ENCODE measurements at regions not wholly inside any gene's neighbourhood (a gene's known extent, or its start where the extent isn't known, plus 50 kb on each side); places are given as distances from the start of the nearest gene placed in this dataset.

DNA sequence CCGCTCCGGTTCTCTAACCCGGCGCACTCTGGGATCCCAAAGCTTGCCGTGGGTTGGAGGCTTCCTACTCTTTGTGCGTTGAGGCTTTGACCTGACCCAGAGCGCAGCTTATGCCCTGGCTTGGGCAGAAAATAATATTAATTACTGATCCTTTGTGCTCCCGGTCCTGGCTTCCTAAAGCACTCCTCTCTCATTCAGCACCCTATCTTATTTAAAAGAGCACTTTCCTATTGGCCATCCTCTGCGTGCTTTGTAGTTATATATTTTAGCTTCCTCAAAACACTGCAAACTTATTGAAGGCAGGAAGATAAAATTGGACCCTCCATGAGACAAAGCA lies 466.0 kb downstream of the XPNPEP1 start:
- no peak overlapping the region for H3K4me3 ChIP-seq (ENCODE audit: low read depth, low read length)

DNA sequence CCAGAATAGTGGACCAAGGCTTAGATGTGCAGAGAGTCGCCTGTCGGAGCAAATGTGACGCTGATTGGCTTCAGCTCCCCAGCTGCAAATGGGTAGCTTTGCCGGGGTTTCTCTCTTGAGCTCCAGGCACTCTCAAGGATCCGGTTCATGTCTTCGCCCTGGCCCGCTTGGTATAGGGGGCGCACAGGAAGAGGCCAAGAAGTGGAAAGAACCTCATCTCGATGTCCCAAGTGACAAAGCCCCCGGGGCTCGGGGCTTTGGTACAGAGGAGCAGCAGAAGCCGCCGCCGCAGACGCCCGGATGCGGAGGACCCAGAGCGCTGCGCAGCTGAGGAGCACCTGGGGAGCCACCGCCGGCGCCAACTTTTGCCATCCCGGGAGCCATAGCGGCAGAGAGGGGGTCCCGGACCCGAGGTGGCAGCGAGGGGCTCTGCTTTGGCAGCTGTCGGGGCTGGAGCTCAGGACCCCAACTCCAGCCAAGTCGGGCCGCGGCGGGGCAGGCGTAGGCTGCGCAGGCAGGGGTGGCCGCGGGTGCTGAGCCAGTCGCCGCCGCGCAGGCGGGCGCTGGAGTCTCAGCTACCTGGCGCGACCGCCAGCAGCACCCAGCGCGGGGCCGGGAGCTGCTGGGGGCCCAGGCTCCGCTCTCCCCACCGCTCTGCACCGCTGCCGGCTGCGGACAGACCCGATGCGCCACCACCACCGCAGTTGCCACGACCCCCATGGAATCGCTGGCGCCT lies 466.6 kb downstream of the XPNPEP1 start:
- no peak overlapping the region for H3K4me3 Mint-ChIP-seq (ENCODE audit: unreplicated experiment)
- no peaks in the 10 kb centered on the region for H3K27me3 Mint-ChIP-seq (ENCODE audit: insufficient read depth, unreplicated experiment)
- CTCF ChIA-PET = no interaction called here
- intact Hi-C loops (cut with micrococcal nuclease; ENCODE audit: unreplicated experiment) = loop anchor here (10.0 kb wide), 1 partner anchor 318 kb away; no protein-coding TSS in a partner anchor
- Histone ChIP-seq H3K9me3 (no peaks in the 10 kb centered on the region), H3K4me1 (no peaks in the 10 kb centered on the region), H3K36me3 (ENCODE audit: control insufficient read depth, insufficient read depth, low read length) (no peaks in the 10 kb centered on the region), H3K4me3 (ENCODE audit: low read depth, low read length) (no peak overlapping the region), H3K27me3 (replicated peaks; ENCODE audit: control insufficient read depth, insufficient read depth, low read length) (no peaks in the 10 kb centered on the region)
- no peak for DNase-seq
- POLR2A ChIA-PET = no interaction called here
- H3K27ac Mint-ChIP-seq (ENCODE audit: unreplicated experiment) = no peak overlapping the region
- no peaks in the 10 kb centered on the region for H3K9me3 Mint-ChIP-seq (ENCODE audit: unreplicated experiment)
- no peak for TF ChIP-seq CTCF (IDR thresholded peaks at IDR 0.05; ENCODE audit: insufficient read depth in 1 of 2, low read depth in 1 of 2, low read length in 1 of 2, severe bottlenecking in 1 of 2, unreplicated experiment in 1 of 2)
- BruUV-seq (replicated peaks) = no TSS peak
- H3K4me1 Mint-ChIP-seq (ENCODE audit: low read depth, unreplicated experiment) = peaks cover 10% of the 10 kb centered on the region
- no peaks in the 10 kb centered on the region for H3K36me3 Mint-ChIP-seq (ENCODE audit: insufficient read depth, unreplicated experiment)

More for the DNA sequence above, 466.0 kb downstream of the XPNPEP1 start:
- DNase-seq = no peak
- ChIA-PET CTCF (no interaction called here), POLR2A (no interaction called here)
- no peaks in the 10 kb centered on the region for H3K36me3 ChIP-seq (ENCODE audit: control insufficient read depth, insufficient read depth, low read length)
- H3K4me1 Mint-ChIP-seq (ENCODE audit: low read depth, unreplicated experiment) = peaks cover 10% of the 10 kb centered on the region
- H3K9me3 Mint-ChIP-seq (ENCODE audit: unreplicated experiment) = no peaks in the 10 kb centered on the region
- H3K4me1 ChIP-seq = no peaks in the 10 kb centered on the region
- no TSS peak for BruUV-seq (replicated peaks)
- no peaks in the 10 kb centered on the region for H3K9me3 ChIP-seq
- intact Hi-C loops (cut with micrococcal nuclease; ENCODE audit: unreplicated experiment) = loop anchor here (10.0 kb wide), 1 partner anchor 318 kb away; no protein-coding TSS in a partner anchor
- no peak overlapping the region for H3K4me3 Mint-ChIP-seq (ENCODE audit: unreplicated experiment)
- H3K27me3 Mint-ChIP-seq (ENCODE audit: insufficient read depth, unreplicated experiment) = no peaks in the 10 kb centered on the region
- no peaks in the 10 kb centered on the region for H3K27me3 ChIP-seq (replicated peaks; ENCODE audit: control insufficient read depth, insufficient read depth, low read length)
- TF ChIP-seq CTCF (IDR thresholded peaks at IDR 0.05; ENCODE audit: insufficient read depth in 1 of 2, low read depth in 1 of 2, low read length in 1 of 2, severe bottlenecking in 1 of 2, unreplicated experiment in 1 of 2) = no peak
- H3K27ac Mint-ChIP-seq (ENCODE audit: unreplicated experiment) = no peak overlapping the region
- H3K36me3 Mint-ChIP-seq (ENCODE audit: insufficient read depth, unreplicated experiment) = no peaks in the 10 kb centered on the region

- H3K9me3 Mint-ChIP-seq (ENCODE audit: unreplicated experiment) = no peaks in the 10 kb centered on the region
Observed at GRCh38 chr10:109454691-109455090, 468.6 kb downstream of the XPNPEP1 start.

More at GRCh38 chr10:109454691-109455090, 468.6 kb downstream of the XPNPEP1 start:
- intact Hi-C loops (cut with micrococcal nuclease; ENCODE audit: unreplicated experiment) = loop anchor here (10.0 kb wide), 1 partner anchor 320 kb away; no protein-coding TSS in a partner anchor
- BruUV-seq (replicated peaks) = no TSS peak
- Histone ChIP-seq H3K27me3 (replicated peaks; ENCODE audit: control insufficient read depth, insufficient read depth, low read length) (no peaks in the 10 kb centered on the region), H3K4me1 (no peaks in the 10 kb centered on the region), H3K9me3 (no peaks in the 10 kb centered on the region), H3K36me3 (ENCODE audit: control insufficient read depth, insufficient read depth, low read length) (no peaks in the 10 kb centered on the region), H3K4me3 (ENCODE audit: low read depth, low read length) (no peak overlapping the region)
- Mint-ChIP-seq H3K36me3 (ENCODE audit: insufficient read depth, unreplicated experiment) (no peaks in the 10 kb centered on the region), H3K4me1 (ENCODE audit: low read depth, unreplicated experiment) (peaks cover 10% of the 10 kb centered on the region), H3K4me3 (ENCODE audit: unreplicated experiment) (no peak overlapping the region), H3K27ac (ENCODE audit: unreplicated experiment) (no peak overlapping the region), H3K27me3 (ENCODE audit: insufficient read depth, unreplicated experiment) (no peaks in the 10 kb centered on the region)
- ChIA-PET POLR2A (no interaction called here), CTCF (no interaction called here)
- DNase-seq = no peak
- no peak for TF ChIP-seq CTCF (IDR thresholded peaks at IDR 0.05; ENCODE audit: insufficient read depth in 1 of 2, low read depth in 1 of 2, low read length in 1 of 2, severe bottlenecking in 1 of 2, unreplicated experiment in 1 of 2)
